HCT116 (cell line): ENCODE measurements at regions not wholly inside any gene's neighbourhood (a gene's known extent, or its start where the extent isn't known, plus 50 kb on each side); places are given as distances from the start of the nearest gene placed in this dataset.

ENCODE experiments used
- ATAC-seq: fragments of 200-7000 bp; cut with Tn5 transposase; 2 replicates; pipeline ENCODE4 v1.9.1; 2020; ENCODE audit warnings: mild to moderate bottlenecking, moderate library complexity
- BruUV-seq: library from RNA; stranded (reverse); fragments of 400-500 nt; replicated peaks from 2 replicates; lab custom pipeline; 2021; lab: Mats Ljungman, UMichigan
- CTCF ChIA-PET: fragments of 300-600 bp; sonication (Branson Sonifier 250); formaldehyde crosslinking; loops from one replicate; lab custom pipeline; 2021; ENCODE audit warnings: antibody characterized with exemption; lab: Charles Lee
- POLR2A ChIA-PET: fragments of 300-600, 350-600 bp; sonication (Branson Sonifier 250); formaldehyde crosslinking; loops from one replicate; lab custom pipeline; 2021; ENCODE audit warnings: antibody characterized with exemption; lab: Charles Lee
- RAD21 ChIA-PET, 2 experiments: fragments of 300-600 bp; sonication (Branson Sonifier 250); formaldehyde crosslinking; loops; one replicate each; lab custom pipeline; 2023; ENCODE audit warnings: low total read pairs in 2 of 2; ENCODE audit not compliant: uncharacterized antibody in 2 of 2, unreplicated experiment in 2 of 2, low non-redundant PET in 1 of 2; lab: Charles Lee
- DNase-seq: peaks from one replicate; pipeline ENCODE4 v3.0.0-alpha.2; 2010; ENCODE audit warnings: low read depth, low spot score
- H2AFZ ChIP-seq: fragments of 200-600 bp; shearing (Covaris generic), sonication (generic); 2 replicates; pipeline ENCODE4 v1.6.1; 2017; ENCODE audit warnings: low read depth, mixed run types, mixed read lengths, antibody characterized with exemption, low read length; ENCODE audit not compliant: poor library complexity, severe bottlenecking
- H3K27ac ChIP-seq: 2 replicates; pipeline ENCODE4 v1.5.1; 2012; ENCODE audit warnings: low read depth, low read length
- H3K27me3 ChIP-seq: fragments of 200-600 bp; sonication (generic); 2 replicates; pipeline ENCODE4 v1.6.1; 2016; ENCODE audit warnings: mixed run types, low read length, mixed read lengths; ENCODE audit not compliant: insufficient read depth
- H3K36me3 ChIP-seq, 2 experiments: fragments of 200-500 bp in 1 of 2; fragments of 200-600 bp in 1 of 2; sonication (Bioruptor generic) in 1 of 2; sonication (generic) in 1 of 2; 2 replicates each; pipeline versions ENCODE4 v1.5.1 to v1.6.1; 2014 to 2016; ENCODE audit warnings: low read length in 2 of 2, inconsistent platforms in 1 of 2, mixed read lengths in 1 of 2, mixed run types in 1 of 2; ENCODE audit not compliant: insufficient read depth in 2 of 2, control insufficient read depth in 1 of 2
- H3K4me1 ChIP-seq, 2 experiments: fragments of 200-600 bp in 1 of 2; sonication (generic) in 1 of 2; 2 replicates each; pipeline versions ENCODE4 v1.5.1 to v1.6.1; 2012 to 2017; ENCODE audit warnings: low read length in 2 of 2, inconsistent platforms in 1 of 2, mild to moderate bottlenecking in 1 of 2, mixed read lengths in 1 of 2, mixed run types in 1 of 2, moderate library complexity in 1 of 2; ENCODE audit not compliant: insufficient read depth in 2 of 2, control insufficient read depth in 1 of 2
- H3K4me2 ChIP-seq: fragments of 200-600 bp; sonication (generic); 2 replicates; pipeline ENCODE4 v1.6.1; 2017; ENCODE audit warnings: mixed run types, low read length, mixed read lengths
- H3K4me3 ChIP-seq, 2 experiments: fragments of 200-600 bp in 1 of 2; sonication (generic) in 1 of 2; replicated peaks in 1 of 2; 2 replicates each; pipeline ENCODE4 v1.5.1; 2011 to 2016; ENCODE audit warnings: low read length in 2 of 2, control low read depth in 1 of 2, low read depth in 1 of 2, mild to moderate bottlenecking in 1 of 2, mixed read lengths in 1 of 2, mixed run types in 1 of 2
- H3K79me2 ChIP-seq: fragments of 200-600 bp; sonication (generic); 2 replicates; pipeline ENCODE4 v1.6.1; 2017; ENCODE audit warnings: mild to moderate bottlenecking, mixed run types, low read length, moderate library complexity, mixed read lengths; ENCODE audit not compliant: insufficient read depth
- H3K9ac ChIP-seq: fragments of 200-600 bp; sonication (generic); 2 replicates; pipeline ENCODE4 v1.6.1; 2016; ENCODE audit warnings: low read length, mixed read lengths
- H3K9me2 ChIP-seq: fragments of 200-600 bp; sonication (generic), shearing (Covaris generic); 2 replicates; pipeline ENCODE4 v1.6.1; 2017; ENCODE audit warnings: mixed run types, mild to moderate bottlenecking, moderate library complexity; ENCODE audit not compliant: insufficient read depth
- H3K9me3 ChIP-seq, 2 experiments: fragments of 200-500 bp in 1 of 2; fragments of 200-600 bp in 1 of 2; sonication (Bioruptor generic) in 1 of 2; sonication (generic) in 1 of 2; 2 replicates each; pipeline ENCODE4 v1.6.1; 2014 to 2017; ENCODE audit warnings: low read length in 2 of 2, mixed read lengths in 2 of 2, inconsistent platforms in 1 of 2, low read depth in 1 of 2, mild to moderate bottlenecking in 1 of 2, mixed run types in 1 of 2, moderate library complexity in 1 of 2; ENCODE audit not compliant: control insufficient read depth in 1 of 2, insufficient read depth in 1 of 2
- H4K20me1 ChIP-seq: fragments of 200-600 bp; sonication (generic), shearing (Covaris generic); 2 replicates; pipeline ENCODE4 v1.6.1; 2017; ENCODE audit warnings: mixed run types, mild to moderate bottlenecking, moderate library complexity; ENCODE audit not compliant: insufficient read depth
- CEBPB ChIP-seq: IDR thresholded peaks from 2 replicates; pipeline ENCODE4 v1.6.1; 2012; ENCODE audit warnings: low read depth
- EGR1 ChIP-seq: IDR thresholded peaks from 2 replicates; pipeline ENCODE4 v1.6.1; 2012; ENCODE audit warnings: low read depth
- EZH2 ChIP-seq: fragments of 200-600 bp; sonication (generic); IDR thresholded peaks from 2 replicates; pipeline ENCODE4 v1.6.1; 2017; ENCODE audit warnings: antibody characterized with exemption, mixed run types
- EZH2phosphoT487 ChIP-seq: fragments of 200-600 bp; IDR thresholded peaks from 2 replicates; pipeline ENCODE4 v1.6.1; 2018; ENCODE audit warnings: antibody characterized with exemption, borderline replicate concordance
- RAD21 ChIP-seq: IDR thresholded peaks from 2 replicates; pipeline ENCODE4 v1.6.1; 2012; ENCODE audit warnings: low read depth, mild to moderate bottlenecking
- SIN3A ChIP-seq: IDR thresholded peaks from 2 replicates; pipeline ENCODE4 v1.6.1; 2012; ENCODE audit warnings: low read depth
- SRF ChIP-seq: IDR thresholded peaks from 2 replicates; pipeline ENCODE4 v1.6.1; 2012; ENCODE audit warnings: low read depth
- TCF7L2 ChIP-seq: IDR thresholded peaks from 2 replicates; pipeline ENCODE4 v1.7.0; 2011; ENCODE audit warnings: borderline replicate concordance, inconsistent platforms; ENCODE audit not compliant: insufficient read depth, insufficient read length; ENCODE audit errors: extremely low read depth
- YY1 ChIP-seq: IDR thresholded peaks from 2 replicates; pipeline ENCODE4 v1.6.1; 2011; ENCODE audit warnings: low read length, low read depth, moderate library complexity, mild to moderate bottlenecking; ENCODE audit not compliant: insufficient replicate concordance; ENCODE audit errors: extremely low read depth
- intact Hi-C: fragments of 100-400 bp; cut with micrococcal nuclease; formaldehyde crosslinking; loops from 2 replicates; pipeline ENCODE4 v1.10.0; 2022
- TF ChIP-seq, protein P1 (sequence below): IDR thresholded peaks from 2 replicates; pipeline ENCODE4 v1.6.1; 2011; ENCODE audit warnings: mild to moderate bottlenecking, low read length, moderate library complexity; ENCODE audit not compliant: insufficient replicate concordance; ENCODE audit errors: extremely low read depth
- TF ChIP-seq, protein P2 (sequence below): IDR thresholded peaks from 2 replicates; pipeline ENCODE4 v1.6.1; 2012

GRCh38 chr12:84704856-84705255 lies 207.7 kb downstream of the SLC6A15 start:
- TF ChIP-seq TCF7L2 (no peak), SIN3A (no peak), SRF (no peak), CEBPB (no peak), EGR1 (no peak), EZH2phosphoT487 (no peak), EZH2 (no peak), RAD21 (no peak), YY1 (no peak)
- TF ChIP-seq, protein P1, sequence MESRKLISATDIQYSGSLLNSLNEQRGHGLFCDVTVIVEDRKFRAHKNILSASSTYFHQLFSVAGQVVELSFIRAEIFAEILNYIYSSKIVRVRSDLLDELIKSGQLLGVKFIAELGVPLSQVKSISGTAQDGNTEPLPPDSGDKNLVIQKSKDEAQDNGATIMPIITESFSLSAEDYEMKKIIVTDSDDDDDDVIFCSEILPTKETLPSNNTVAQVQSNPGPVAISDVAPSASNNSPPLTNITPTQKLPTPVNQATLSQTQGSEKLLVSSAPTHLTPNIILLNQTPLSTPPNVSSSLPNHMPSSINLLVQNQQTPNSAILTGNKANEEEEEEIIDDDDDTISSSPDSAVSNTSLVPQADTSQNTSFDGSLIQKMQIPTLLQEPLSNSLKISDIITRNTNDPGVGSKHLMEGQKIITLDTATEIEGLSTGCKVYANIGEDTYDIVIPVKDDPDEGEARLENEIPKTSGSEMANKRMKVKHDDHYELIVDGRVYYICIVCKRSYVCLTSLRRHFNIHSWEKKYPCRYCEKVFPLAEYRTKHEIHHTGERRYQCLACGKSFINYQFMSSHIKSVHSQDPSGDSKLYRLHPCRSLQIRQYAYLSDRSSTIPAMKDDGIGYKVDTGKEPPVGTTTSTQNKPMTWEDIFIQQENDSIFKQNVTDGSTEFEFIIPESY, result no peak
- TF ChIP-seq, protein P2, sequence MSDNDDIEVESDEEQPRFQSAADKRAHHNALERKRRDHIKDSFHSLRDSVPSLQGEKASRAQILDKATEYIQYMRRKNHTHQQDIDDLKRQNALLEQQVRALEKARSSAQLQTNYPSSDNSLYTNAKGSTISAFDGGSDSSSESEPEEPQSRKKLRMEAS, result no peak
- H4K20me1 ChIP-seq, result no peaks in the 10 kb centered on the region
- ChIA-PET CTCF (no interaction called here), POLR2A (no interaction called here), RAD21 (no interaction called here)
- 0 out of 2 replicates have a peak, but pooled peaks cover 5% of the 10 kb centered on the region for H3K9me2 ChIP-seq
- H3K27me3 ChIP-seq, result no peaks in the 10 kb centered on the region
- H3K4me1 ChIP-seq, result peaks cover 0 to 3% of the 10 kb centered on the region in 2 experiments; a peak in 1 of 4 replicates
- H3K36me3 ChIP-seq, result no peaks in the 10 kb centered on the region
- no peak overlapping the region for H3K4me3 ChIP-seq
- ATAC-seq (no peak), DNase-seq (no peak)
- no peaks in the 10 kb centered on the region for H3K9me3 ChIP-seq
- no peak overlapping the region for H3K4me2 ChIP-seq
- intact Hi-C loops, result no loop called here
- H3K9ac ChIP-seq, result no peak overlapping the region
- no peak overlapping the region for H3K27ac ChIP-seq
- no peak overlapping the region for H2AFZ ChIP-seq
- BruUV-seq, result no TSS peak
- no peaks in the 10 kb centered on the region for H3K79me2 ChIP-seq
